Left lung (tissue), 4 donors: ENCODE measurements at regions not wholly inside any gene's neighbourhood (a gene's known extent, or its start where the extent isn't known, plus 50 kb on each side); places are given as distances from the start of the nearest gene placed in this dataset.

Experiments used
- ATAC-seq: fragments of 200-7000 bp; cut with Tn5 transposase; one replicate; pipeline ENCODE4 v1.9.1; 2020; ENCODE audit warnings: moderate library complexity
- DNase-seq, 4 donors: peaks; one replicate each; pipeline ENCODE4 v3.0.0-alpha.2; 2013 to 2020
- H3K27ac ChIP-seq, 2 donors: fragments of 200-600 bp; sonication (generic) in 1 of 2; one replicate each; pipeline versions ENCODE4 v1.5.0 to v1.8.0; 2020 to 2021
- H3K27me3 ChIP-seq, 2 donors: fragments of 200-600 bp; sonication (generic) in 1 of 2; one replicate each; pipeline versions ENCODE4 v1.5.0 to v1.8.0; 2020 to 2021
- H3K36me3 ChIP-seq, 2 donors: fragments of 200-600 bp; sonication (generic) in 1 of 2; one replicate each; pipeline versions ENCODE4 v1.5.0 to v1.8.0; 2020 to 2021
- H3K4me1 ChIP-seq, 2 donors: fragments of 200-600 bp; one replicate each; pipeline ENCODE4 v1.8.0; 2021
- H3K4me3 ChIP-seq, 2 donors: fragments of 200-600 bp; sonication (generic) in 1 of 2; one replicate each; pipeline versions ENCODE4 v1.5.0 to v1.8.0; 2020 to 2021; ENCODE audit warnings: mild to moderate bottlenecking in 1 of 2
- H3K9me3 ChIP-seq, 2 donors: fragments of 200-600 bp; sonication (generic) in 1 of 2; one replicate each; pipeline versions ENCODE4 v1.5.0 to v1.8.0; 2020 to 2021
- intact Hi-C, 2 donors: fragments of 100-400 bp; cut with DNase I; formaldehyde crosslinking; loops; one replicate each; pipeline versions ENCODE4 v1.11.2 to v1.14.2; 2022
- TF ChIP-seq, protein P1 (sequence below), 2 donors: fragments of 200-600 bp; sonication (generic) in 1 of 2; IDR thresholded peaks; one replicate each; pipeline versions ENCODE4 v1.5.0 to v1.8.0; 2021; ENCODE audit warnings: antibody characterized with exemption in 2 of 2
- donor health status: DM: no; HTN: yes; CAD: no.
- donor health status: DM: no; HTN: no; CAD: no.

- no peaks in the 10 kb centered on the region for H3K9me3 ChIP-seq
Measured at GRCh38 chrX:69307756-69308155, 142.5 kb upstream of the PJA1 start.

DNA sequence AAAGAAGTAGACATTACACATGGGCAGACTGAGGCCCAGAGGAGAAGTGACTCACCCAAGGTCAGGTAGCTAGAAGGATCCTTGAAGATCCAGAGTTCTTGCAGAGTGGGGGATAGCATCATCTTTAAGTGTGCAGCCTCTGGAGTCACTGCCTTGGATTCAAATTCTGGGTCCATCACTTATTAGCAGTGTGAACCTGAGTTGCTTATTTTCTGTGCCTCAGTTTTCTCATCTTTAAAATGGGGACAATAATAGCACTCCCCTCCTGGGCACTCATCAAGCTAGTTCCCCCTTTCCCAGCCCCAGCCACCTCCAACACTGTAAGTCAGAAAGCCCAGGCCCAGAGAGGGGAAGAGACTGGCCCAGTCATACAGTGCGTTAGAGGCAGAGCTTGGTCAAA, 141.8 kb upstream of the PJA1 start:
- no peaks in the 10 kb centered on the region for H3K4me1 ChIP-seq
- ATAC-seq (no peak), DNase-seq (no peak)
- H3K27ac ChIP-seq: no peak overlapping the region
- peaks cover 3 to 17% of the 10 kb centered on the region in 2 donors for H3K27me3 ChIP-seq
- H3K36me3 ChIP-seq: no peaks in the 10 kb centered on the region
- no peaks in the 10 kb centered on the region for H3K9me3 ChIP-seq
- TF ChIP-seq, protein P1, sequence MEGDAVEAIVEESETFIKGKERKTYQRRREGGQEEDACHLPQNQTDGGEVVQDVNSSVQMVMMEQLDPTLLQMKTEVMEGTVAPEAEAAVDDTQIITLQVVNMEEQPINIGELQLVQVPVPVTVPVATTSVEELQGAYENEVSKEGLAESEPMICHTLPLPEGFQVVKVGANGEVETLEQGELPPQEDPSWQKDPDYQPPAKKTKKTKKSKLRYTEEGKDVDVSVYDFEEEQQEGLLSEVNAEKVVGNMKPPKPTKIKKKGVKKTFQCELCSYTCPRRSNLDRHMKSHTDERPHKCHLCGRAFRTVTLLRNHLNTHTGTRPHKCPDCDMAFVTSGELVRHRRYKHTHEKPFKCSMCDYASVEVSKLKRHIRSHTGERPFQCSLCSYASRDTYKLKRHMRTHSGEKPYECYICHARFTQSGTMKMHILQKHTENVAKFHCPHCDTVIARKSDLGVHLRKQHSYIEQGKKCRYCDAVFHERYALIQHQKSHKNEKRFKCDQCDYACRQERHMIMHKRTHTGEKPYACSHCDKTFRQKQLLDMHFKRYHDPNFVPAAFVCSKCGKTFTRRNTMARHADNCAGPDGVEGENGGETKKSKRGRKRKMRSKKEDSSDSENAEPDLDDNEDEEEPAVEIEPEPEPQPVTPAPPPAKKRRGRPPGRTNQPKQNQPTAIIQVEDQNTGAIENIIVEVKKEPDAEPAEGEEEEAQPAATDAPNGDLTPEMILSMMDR (IDR thresholded peaks at IDR 0.05): no peak
- no peak overlapping the region for H3K4me3 ChIP-seq
- intact Hi-C loops: loop anchor here in 1 of 2 donors (5.0 kb wide), 1 partner anchor 50 kb away; no protein-coding TSS in a partner anchor

More at GRCh38 chrX:69307756-69308155, 142.5 kb upstream of the PJA1 start:
- no peaks in the 10 kb centered on the region for H3K36me3 ChIP-seq
- intact Hi-C loops: loop anchor here in 1 of 2 donors (5.0 kb wide), 1 partner anchor 50 kb away; no protein-coding TSS in a partner anchor
- DNase-seq (no peak), ATAC-seq (no peak)
- TF ChIP-seq, protein P1 (IDR thresholded peaks at IDR 0.05): no peak
- no peak overlapping the region for H3K27ac ChIP-seq
- no peak overlapping the region for H3K4me3 ChIP-seq
- H3K27me3 ChIP-seq: peaks cover 0 to 17% of the 10 kb centered on the region in 2 donors
- H3K4me1 ChIP-seq: no peaks in the 10 kb centered on the region

DNA sequence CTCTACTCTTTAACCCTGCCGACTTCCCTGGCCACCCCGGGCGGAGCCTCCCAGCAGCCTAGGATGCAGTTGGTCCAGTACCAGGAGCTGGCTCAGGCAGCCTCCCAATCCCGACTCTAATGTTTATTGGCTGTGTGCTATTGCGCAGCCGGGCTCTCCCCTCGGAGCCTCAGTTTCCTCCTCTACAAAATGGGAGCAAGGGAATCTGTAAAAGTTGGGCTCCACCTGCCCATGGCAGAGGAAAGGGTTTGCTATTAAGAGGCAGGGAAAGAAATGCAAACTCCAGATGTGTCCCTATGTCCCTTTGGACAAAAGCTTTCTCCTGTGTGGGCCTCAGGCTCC, 140.8 kb upstream of the PJA1 start:
- H3K27ac ChIP-seq: no peak overlapping the region
- H3K9me3 ChIP-seq: no peaks in the 10 kb centered on the region
- intact Hi-C loops: loop anchor here in 1 of 2 donors (5.0 kb wide), 1 partner anchor 51 kb away; no protein-coding TSS in a partner anchor
- H3K27me3 ChIP-seq: peaks cover 3 to 17% of the 10 kb centered on the region in 2 donors
- ATAC-seq: no peak
- no peaks in the 10 kb centered on the region for H3K4me1 ChIP-seq
- H3K4me3 ChIP-seq: no peak overlapping the region
- H3K36me3 ChIP-seq: no peaks in the 10 kb centered on the region
- TF ChIP-seq, protein P1 (IDR thresholded peaks at IDR 0.05): no peak
- DNase-seq: no peak

DNA sequence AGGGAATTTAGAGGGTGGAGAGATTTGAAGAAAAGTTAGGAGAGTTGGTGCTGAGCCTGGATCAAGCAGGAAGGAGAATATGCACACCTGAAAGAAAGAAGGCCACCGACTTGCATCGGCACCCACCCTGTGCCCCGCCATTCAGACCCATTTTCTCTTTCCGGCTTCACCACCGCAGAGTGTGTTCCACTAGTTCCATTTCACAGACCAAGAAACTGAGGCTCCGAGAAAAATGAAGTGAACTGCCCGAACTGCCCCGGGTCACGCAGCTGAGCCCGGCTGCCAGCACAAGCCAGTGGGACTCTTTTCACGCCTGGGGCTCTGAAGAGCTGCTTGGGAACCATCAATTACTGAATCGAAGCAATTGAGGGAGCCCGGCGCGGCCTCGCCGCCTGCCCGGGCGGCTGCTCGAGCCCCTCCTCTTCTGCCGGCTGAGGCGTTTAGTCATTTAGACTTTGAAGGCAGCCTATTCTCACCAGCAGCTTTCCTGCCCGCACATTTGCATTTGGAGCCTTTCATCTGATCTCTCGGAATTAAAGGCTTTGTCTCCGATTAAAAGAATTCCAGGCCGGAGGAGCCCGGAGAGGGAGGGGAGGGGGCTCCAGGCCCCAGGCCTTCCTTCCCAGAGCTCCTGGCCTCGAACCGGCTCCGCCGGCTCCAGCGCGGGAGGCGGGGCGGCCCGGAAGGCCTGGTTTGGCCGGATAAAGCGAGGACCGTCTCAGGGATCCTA, 140.2 kb upstream of the PJA1 start:
- intact Hi-C loops: loop anchor here in 1 of 2 donors (5.0 kb wide), 1 partner anchor 52 kb away; no protein-coding TSS in a partner anchor

DNA sequence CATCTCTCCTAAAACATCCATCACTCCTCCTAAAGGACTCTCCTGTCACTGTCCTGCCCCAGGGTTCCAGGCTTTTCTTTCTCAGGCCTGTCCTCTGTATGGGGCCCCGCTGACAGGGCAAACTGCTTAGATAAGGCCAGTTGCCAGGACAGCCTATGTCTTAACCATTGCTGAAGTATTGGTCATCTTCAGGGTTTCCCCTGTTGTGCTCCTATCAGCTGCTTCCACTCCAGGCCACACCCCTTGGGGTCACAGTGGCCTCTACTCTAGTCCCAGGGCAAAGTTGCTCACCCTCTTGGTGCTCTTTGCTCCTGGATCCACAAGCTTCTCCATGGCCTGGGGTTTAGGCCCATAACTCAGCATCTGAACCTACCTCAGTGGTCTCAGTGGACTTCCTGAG, 138.0 kb upstream of the PJA1 start:
- H3K4me3 ChIP-seq: no peak overlapping the region
- intact Hi-C loops: no loop called here
- TF ChIP-seq, protein P1 (IDR thresholded peaks at IDR 0.05): no peak
- H3K9me3 ChIP-seq: no peaks in the 10 kb centered on the region
- no peak overlapping the region for H3K27ac ChIP-seq
- H3K4me1 ChIP-seq: no peaks in the 10 kb centered on the region
- no peak for DNase-seq
- H3K27me3 ChIP-seq: peaks cover 3 to 17% of the 10 kb centered on the region in 2 donors
- H3K36me3 ChIP-seq: no peaks in the 10 kb centered on the region
- no peak for ATAC-seq

More for the DNA sequence above, 140.2 kb upstream of the PJA1 start:
- Histone ChIP-seq H3K36me3 (no peaks in the 10 kb centered on the region), H3K9me3 (no peaks in the 10 kb centered on the region), H3K4me3 (no peak overlapping the region), H3K27ac (no peak overlapping the region), H3K27me3 (peaks cover 3 to 17% of the 10 kb centered on the region in 2 donors), H3K4me1 (no peaks in the 10 kb centered on the region)
- DNase-seq (no peak), ATAC-seq (no peak)
- TF ChIP-seq, protein P1 (IDR thresholded peaks at IDR 0.05): no peak
